Endothelial cell (in vitro differentiated cells): ENCODE measurements at regions not wholly inside any gene's neighbourhood (a gene's known extent, or its start where the extent isn't known, plus 50 kb on each side); places are given as distances from the start of the nearest gene placed in this dataset.

ENCODE experiments used
- DNase-seq: peaks from one replicate; pipeline ENCODE4 v3.0.0; 2021; ENCODE audit warnings: low spot score
- H3K27ac Mint-ChIP-seq: one replicate; pipeline ENCODE4 v1.8.0; 2021; ENCODE audit warnings: mixed read lengths, inconsistent platforms; ENCODE audit not compliant: unreplicated experiment
- H3K27me3 Mint-ChIP-seq: one replicate; pipeline ENCODE4 v1.8.0; 2021; ENCODE audit warnings: mild to moderate bottlenecking, moderate library complexity, mixed read lengths, inconsistent platforms; ENCODE audit not compliant: unreplicated experiment
- H3K36me3 Mint-ChIP-seq: one replicate; pipeline ENCODE4 v1.8.0; 2021; ENCODE audit warnings: mild to moderate bottlenecking, low read depth, mixed read lengths, inconsistent platforms; ENCODE audit not compliant: unreplicated experiment
- H3K4me1 Mint-ChIP-seq: one replicate; pipeline ENCODE4 v1.8.0; 2021; ENCODE audit warnings: mild to moderate bottlenecking, mixed read lengths, inconsistent platforms; ENCODE audit not compliant: unreplicated experiment
- H3K4me3 Mint-ChIP-seq: one replicate; pipeline ENCODE4 v1.8.0; 2021; ENCODE audit warnings: mild to moderate bottlenecking, mixed read lengths, inconsistent platforms; ENCODE audit not compliant: unreplicated experiment
- H3K9me3 Mint-ChIP-seq: one replicate; pipeline ENCODE4 v1.8.0; 2021; ENCODE audit warnings: mixed read lengths, inconsistent platforms; ENCODE audit not compliant: unreplicated experiment
- TF ChIP-seq, protein P1 (sequence below): fragments of 200-600 bp; sonication (generic); IDR thresholded peaks from one replicate; pipeline ENCODE4 v1.5.0; 2021; ENCODE audit warnings: antibody characterized with exemption; ENCODE audit not compliant: unreplicated experiment

- Mint-ChIP-seq H3K9me3 (no peaks in the 10 kb centered on the region), H3K27ac (no peak overlapping the region), H3K4me3 (no peak overlapping the region), H3K4me1 (no peaks in the 10 kb centered on the region), H3K27me3 (peaks cover 8% of the 10 kb centered on the region), H3K36me3 (no peaks in the 10 kb centered on the region)
- DNase-seq, result no peak
- TF ChIP-seq, protein P1, sequence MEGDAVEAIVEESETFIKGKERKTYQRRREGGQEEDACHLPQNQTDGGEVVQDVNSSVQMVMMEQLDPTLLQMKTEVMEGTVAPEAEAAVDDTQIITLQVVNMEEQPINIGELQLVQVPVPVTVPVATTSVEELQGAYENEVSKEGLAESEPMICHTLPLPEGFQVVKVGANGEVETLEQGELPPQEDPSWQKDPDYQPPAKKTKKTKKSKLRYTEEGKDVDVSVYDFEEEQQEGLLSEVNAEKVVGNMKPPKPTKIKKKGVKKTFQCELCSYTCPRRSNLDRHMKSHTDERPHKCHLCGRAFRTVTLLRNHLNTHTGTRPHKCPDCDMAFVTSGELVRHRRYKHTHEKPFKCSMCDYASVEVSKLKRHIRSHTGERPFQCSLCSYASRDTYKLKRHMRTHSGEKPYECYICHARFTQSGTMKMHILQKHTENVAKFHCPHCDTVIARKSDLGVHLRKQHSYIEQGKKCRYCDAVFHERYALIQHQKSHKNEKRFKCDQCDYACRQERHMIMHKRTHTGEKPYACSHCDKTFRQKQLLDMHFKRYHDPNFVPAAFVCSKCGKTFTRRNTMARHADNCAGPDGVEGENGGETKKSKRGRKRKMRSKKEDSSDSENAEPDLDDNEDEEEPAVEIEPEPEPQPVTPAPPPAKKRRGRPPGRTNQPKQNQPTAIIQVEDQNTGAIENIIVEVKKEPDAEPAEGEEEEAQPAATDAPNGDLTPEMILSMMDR, result no peak
Observed at GRCh38 chr20:39879296-39879695, 809.7 kb downstream of the MAFB start.

- TF ChIP-seq, protein P1, result no peak
- DNase-seq, result no peak
- H3K27ac Mint-ChIP-seq, result no peak overlapping the region
- no peak overlapping the region for H3K4me3 Mint-ChIP-seq
- H3K9me3 Mint-ChIP-seq, result no peaks in the 10 kb centered on the region
- H3K4me1 Mint-ChIP-seq, result peaks cover 5% of the 10 kb centered on the region
- H3K36me3 Mint-ChIP-seq, result no peaks in the 10 kb centered on the region
- peaks cover 8% of the 10 kb centered on the region for H3K27me3 Mint-ChIP-seq
Observed at GRCh38 chr20:39878809-39879208, 810.2 kb downstream of the MAFB start.

GRCh38 chr20:39878320-39878719 is 810.7 kb downstream of the MAFB start:
- Mint-ChIP-seq H3K9me3 (no peaks in the 10 kb centered on the region), H3K36me3 (no peaks in the 10 kb centered on the region), H3K4me3 (no peak overlapping the region), H3K27me3 (peaks cover 8% of the 10 kb centered on the region), H3K27ac (no peak overlapping the region), H3K4me1 (peaks cover 9% of the 10 kb centered on the region)
- no peak for DNase-seq
- TF ChIP-seq, protein P1, result no peak

DNA sequence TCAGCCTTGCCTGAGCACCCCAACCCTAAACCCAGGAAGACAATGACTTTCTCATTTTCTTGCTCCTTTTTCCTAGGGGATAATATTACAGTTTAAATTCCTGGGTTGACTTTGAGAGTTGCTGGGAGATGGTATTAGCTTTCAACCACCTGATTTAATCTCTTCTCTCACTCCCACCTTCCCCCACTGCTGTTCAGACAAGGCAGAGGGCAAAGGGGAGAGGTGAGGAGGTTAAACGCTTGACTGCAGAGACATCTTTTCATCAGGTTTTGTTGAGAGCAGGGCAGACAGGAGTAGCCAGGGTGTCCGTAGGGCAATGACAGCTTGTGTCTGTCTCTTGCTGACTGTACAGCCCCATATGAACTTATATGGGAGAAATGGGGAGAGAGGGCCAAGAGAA is 811.2 kb downstream of the MAFB start:
- TF ChIP-seq, protein P1, result no peak
- Mint-ChIP-seq H3K27ac (no peak overlapping the region), H3K4me1 (peaks cover 11% of the 10 kb centered on the region), H3K9me3 (no peaks in the 10 kb centered on the region), H3K27me3 (peaks cover 8% of the 10 kb centered on the region), H3K4me3 (no peak overlapping the region), H3K36me3 (no peaks in the 10 kb centered on the region)
- no peak for DNase-seq

GRCh38 chr20:39876976-39877635 is 811.9 kb downstream of the MAFB start:
- Mint-ChIP-seq H3K27me3 (peaks cover 8% of the 10 kb centered on the region), H3K9me3 (no peaks in the 10 kb centered on the region), H3K4me3 (no peak overlapping the region), H3K4me1 (peaks cover 11% of the 10 kb centered on the region), H3K36me3 (no peaks in the 10 kb centered on the region), H3K27ac (no peak overlapping the region)
- TF ChIP-seq, protein P1, result no peak
- no peak for DNase-seq
